Liver (tissue), 8 donors: ENCODE measurements at regions not wholly inside any gene's neighbourhood (a gene's known extent, or its start where the extent isn't known, plus 50 kb on each side); places are given as distances from the start of the nearest gene placed in this dataset.

Experiments used
- DNase-seq: peaks from one replicate; pipeline ENCODE4 v3.0.0-alpha.2; 2017; ENCODE audit warnings: low spot score
- H3K27ac ChIP-seq, 2 donors: one replicate each; pipeline ENCODE4 v1.7.0; 2013; ENCODE audit warnings: inconsistent platforms in 2 of 2, low read length in 2 of 2, control low read depth in 1 of 2, low read depth in 1 of 2, mild to moderate bottlenecking in 1 of 2
- H3K27me3 ChIP-seq, 4 donors: one replicate each; pipeline versions ENCODE4 v1.6.1 to v1.7.0; 2013; ENCODE audit warnings: low read length in 3 of 4, inconsistent platforms in 1 of 4, mild to moderate bottlenecking in 1 of 4, moderate library complexity in 1 of 4; ENCODE audit not compliant: control insufficient read depth in 4 of 4, insufficient read depth in 4 of 4
- H3K36me3 ChIP-seq, 4 donors: one replicate each; pipeline versions ENCODE4 v1.6.1 to v1.7.0; 2013; ENCODE audit warnings: low read length in 3 of 4, mild to moderate bottlenecking in 3 of 4, low read depth in 1 of 4, moderate library complexity in 1 of 4; ENCODE audit not compliant: control insufficient read depth in 4 of 4, insufficient read depth in 3 of 4
- H3K4me1 ChIP-seq, 4 donors: one replicate each; pipeline versions ENCODE4 v1.6.1 to v1.7.0; 2013; ENCODE audit warnings: low read length in 3 of 4, mild to moderate bottlenecking in 3 of 4, moderate library complexity in 1 of 4; ENCODE audit not compliant: control insufficient read depth in 4 of 4, insufficient read depth in 4 of 4
- H3K4me3 ChIP-seq, 3 donors: one replicate each; pipeline versions ENCODE4 v1.6.1 to v1.7.0; 2013; ENCODE audit warnings: low read length in 3 of 3, control low read depth in 1 of 3, low read depth in 1 of 3, mild to moderate bottlenecking in 1 of 3
- H3K9ac ChIP-seq, 2 donors: one replicate each; pipeline ENCODE4 v1.7.0; 2013; ENCODE audit warnings: low read length in 2 of 2, mild to moderate bottlenecking in 2 of 2, moderate library complexity in 2 of 2, control low read depth in 1 of 2, low read depth in 1 of 2
- H3K9me3 ChIP-seq, 4 donors: one replicate each; pipeline versions ENCODE4 v1.6.1 to v1.7.0; 2013; ENCODE audit warnings: low read length in 3 of 4; ENCODE audit not compliant: control insufficient read depth in 4 of 4
- CTCF ChIP-seq: fragments of 150-350 bp; IDR thresholded peaks from 2 replicates; pipeline ENCODE4 v1.5.1; 2017; ENCODE audit warnings: improper control_type of control experiment, low read depth, low read length; ENCODE audit not compliant: missing input control
- EGR1 ChIP-seq, 2 donors: IDR thresholded peaks; 2 replicates each; pipeline ENCODE4 v1.6.1; 2016 to 2018; ENCODE audit warnings: antibody characterized with exemption in 2 of 2, low read depth in 2 of 2
- FOXA1 ChIP-seq: IDR thresholded peaks from 2 replicates; pipeline ENCODE4 v1.6.1; 2016; ENCODE audit warnings: antibody characterized with exemption
- FOXA2 ChIP-seq: IDR thresholded peaks from 2 replicates; pipeline ENCODE4 v1.6.1; 2016; ENCODE audit warnings: antibody characterized with exemption
- GABPA ChIP-seq, 2 donors: IDR thresholded peaks in 1 of 2; conservative IDR thresholded peaks in 1 of 2; 2 replicates each; pipeline ENCODE4 v1.6.1; 2016; ENCODE audit warnings: antibody characterized with exemption in 2 of 2, mild to moderate bottlenecking in 1 of 2, moderate library complexity in 1 of 2
- HNF4A ChIP-seq, 2 donors: conservative IDR thresholded peaks; 2 replicates each; pipeline ENCODE4 v1.6.1; 2016; ENCODE audit warnings: antibody characterized with exemption in 2 of 2, mild to moderate bottlenecking in 2 of 2
- HNF4G ChIP-seq: IDR thresholded peaks from 2 replicates; pipeline ENCODE4 v1.6.1; 2016; ENCODE audit warnings: antibody characterized with exemption
- MAX ChIP-seq: IDR thresholded peaks from 2 replicates; pipeline ENCODE4 v1.6.1; 2016; ENCODE audit warnings: antibody characterized with exemption
- NR2F2 ChIP-seq: IDR thresholded peaks from 2 replicates; pipeline ENCODE4 v1.6.1; 2016; ENCODE audit warnings: antibody characterized with exemption
- RXRA ChIP-seq, 2 donors: IDR thresholded peaks; 2 replicates each; pipeline ENCODE4 v1.6.1; 2017 to 2018; ENCODE audit warnings: antibody characterized with exemption in 2 of 2, mild to moderate bottlenecking in 1 of 2
- SP1 ChIP-seq: IDR thresholded peaks from 2 replicates; pipeline ENCODE4 v1.6.1; 2018; ENCODE audit warnings: antibody characterized with exemption, mild to moderate bottlenecking
- WGBS: extraction: QIAGEN DNeasy Blood & Tissue Kit; methylation state at CpG from one replicate; pipeline ENCODE4 v1.1.7; 2013; 5-methylcytosine and 5-hydroxymethylcytosine counted together
- TF ChIP-seq, protein P1 (sequence below): IDR thresholded peaks from 2 replicates; pipeline ENCODE4 v1.6.1; 2016; ENCODE audit warnings: antibody characterized with exemption, mild to moderate bottlenecking
- TF ChIP-seq, protein P2 (sequence below): IDR thresholded peaks from 2 replicates; pipeline ENCODE4 v1.6.1; 2016; ENCODE audit warnings: antibody characterized with exemption
- donor health status: healthy.
- donor health status: healthy.
- donor health status: healthy.
- donor health status: healthy.
- donor health status: healthy.

GRCh38 chr13:79098596-79098995 is 307.5 kb downstream of the RBM26 start:
- no peaks in the 10 kb centered on the region for H3K9me3 ChIP-seq
- H3K4me1 ChIP-seq, result no peaks in the 10 kb centered on the region
- 62% methylated on average over 4 of the region's 4 CpGs for WGBS
- no peak for TF ChIP-seq FOXA1
- TF ChIP-seq FOXA2, result no peak
- TF ChIP-seq EGR1 (IDR thresholded peaks at IDR 0.05; ENCODE audit: low read depth in 2 of 2), result no peak
- no peak for TF ChIP-seq CTCF
- no peak for TF ChIP-seq HNF4G
- TF ChIP-seq GABPA (IDR thresholded peaks at IDR 0.05 in 1 of 2, conservative IDR thresholded peaks at IDR 0.05 in 1 of 2), result no peak
- TF ChIP-seq, protein P1, sequence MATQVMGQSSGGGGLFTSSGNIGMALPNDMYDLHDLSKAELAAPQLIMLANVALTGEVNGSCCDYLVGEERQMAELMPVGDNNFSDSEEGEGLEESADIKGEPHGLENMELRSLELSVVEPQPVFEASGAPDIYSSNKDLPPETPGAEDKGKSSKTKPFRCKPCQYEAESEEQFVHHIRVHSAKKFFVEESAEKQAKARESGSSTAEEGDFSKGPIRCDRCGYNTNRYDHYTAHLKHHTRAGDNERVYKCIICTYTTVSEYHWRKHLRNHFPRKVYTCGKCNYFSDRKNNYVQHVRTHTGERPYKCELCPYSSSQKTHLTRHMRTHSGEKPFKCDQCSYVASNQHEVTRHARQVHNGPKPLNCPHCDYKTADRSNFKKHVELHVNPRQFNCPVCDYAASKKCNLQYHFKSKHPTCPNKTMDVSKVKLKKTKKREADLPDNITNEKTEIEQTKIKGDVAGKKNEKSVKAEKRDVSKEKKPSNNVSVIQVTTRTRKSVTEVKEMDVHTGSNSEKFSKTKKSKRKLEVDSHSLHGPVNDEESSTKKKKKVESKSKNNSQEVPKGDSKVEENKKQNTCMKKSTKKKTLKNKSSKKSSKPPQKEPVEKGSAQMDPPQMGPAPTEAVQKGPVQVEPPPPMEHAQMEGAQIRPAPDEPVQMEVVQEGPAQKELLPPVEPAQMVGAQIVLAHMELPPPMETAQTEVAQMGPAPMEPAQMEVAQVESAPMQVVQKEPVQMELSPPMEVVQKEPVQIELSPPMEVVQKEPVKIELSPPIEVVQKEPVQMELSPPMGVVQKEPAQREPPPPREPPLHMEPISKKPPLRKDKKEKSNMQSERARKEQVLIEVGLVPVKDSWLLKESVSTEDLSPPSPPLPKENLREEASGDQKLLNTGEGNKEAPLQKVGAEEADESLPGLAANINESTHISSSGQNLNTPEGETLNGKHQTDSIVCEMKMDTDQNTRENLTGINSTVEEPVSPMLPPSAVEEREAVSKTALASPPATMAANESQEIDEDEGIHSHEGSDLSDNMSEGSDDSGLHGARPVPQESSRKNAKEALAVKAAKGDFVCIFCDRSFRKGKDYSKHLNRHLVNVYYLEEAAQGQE, result no peak
- no peak for TF ChIP-seq SP1
- no peak for TF ChIP-seq NR2F2
- no peak for TF ChIP-seq RXRA (IDR thresholded peaks at IDR 0.05)
- TF ChIP-seq MAX, result no peak
- TF ChIP-seq, protein P2, sequence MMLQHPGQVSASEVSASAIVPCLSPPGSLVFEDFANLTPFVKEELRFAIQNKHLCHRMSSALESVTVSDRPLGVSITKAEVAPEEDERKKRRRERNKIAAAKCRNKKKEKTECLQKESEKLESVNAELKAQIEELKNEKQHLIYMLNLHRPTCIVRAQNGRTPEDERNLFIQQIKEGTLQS, result no peak
- TF ChIP-seq HNF4A (conservative IDR thresholded peaks at IDR 0.05), result no peak
- DNase-seq, result no peak
- H3K27ac ChIP-seq, result no peak overlapping the region
- H3K27me3 ChIP-seq, result peaks cover 0 to 4% (median 0%) of the 10 kb centered on the region in 4 donors
- H3K36me3 ChIP-seq, result no peaks in the 10 kb centered on the region
- H3K9ac ChIP-seq, result no peak overlapping the region
- H3K4me3 ChIP-seq, result no peak overlapping the region

- Histone ChIP-seq H3K4me3 (no peak overlapping the region), H3K4me1 (no peaks in the 10 kb centered on the region), H3K27ac (no peak overlapping the region), H3K36me3 (no peaks in the 10 kb centered on the region), H3K27me3 (peaks cover 0 to 4% (median 0%) of the 10 kb centered on the region in 4 donors), H3K9me3 (no peaks in the 10 kb centered on the region), H3K9ac (no peak overlapping the region)
- 82% methylated on average over 1 of the region's 1 CpG for WGBS
- no peak for DNase-seq
- TF ChIP-seq HNF4G, result no peak
- TF ChIP-seq EGR1 (IDR thresholded peaks at IDR 0.05; ENCODE audit: low read depth in 2 of 2), result no peak
- TF ChIP-seq SP1, result no peak
- TF ChIP-seq MAX, result no peak
Measured at GRCh38 chr13:79097201-79097600, 308.9 kb downstream of the RBM26 start.
